ENCODE measurements at regions not wholly inside any gene's neighbourhood (a gene's known extent, or its start where the extent isn't known, plus 50 kb on each side); places are given as distances from the start of the nearest gene placed in this dataset.

DNA sequence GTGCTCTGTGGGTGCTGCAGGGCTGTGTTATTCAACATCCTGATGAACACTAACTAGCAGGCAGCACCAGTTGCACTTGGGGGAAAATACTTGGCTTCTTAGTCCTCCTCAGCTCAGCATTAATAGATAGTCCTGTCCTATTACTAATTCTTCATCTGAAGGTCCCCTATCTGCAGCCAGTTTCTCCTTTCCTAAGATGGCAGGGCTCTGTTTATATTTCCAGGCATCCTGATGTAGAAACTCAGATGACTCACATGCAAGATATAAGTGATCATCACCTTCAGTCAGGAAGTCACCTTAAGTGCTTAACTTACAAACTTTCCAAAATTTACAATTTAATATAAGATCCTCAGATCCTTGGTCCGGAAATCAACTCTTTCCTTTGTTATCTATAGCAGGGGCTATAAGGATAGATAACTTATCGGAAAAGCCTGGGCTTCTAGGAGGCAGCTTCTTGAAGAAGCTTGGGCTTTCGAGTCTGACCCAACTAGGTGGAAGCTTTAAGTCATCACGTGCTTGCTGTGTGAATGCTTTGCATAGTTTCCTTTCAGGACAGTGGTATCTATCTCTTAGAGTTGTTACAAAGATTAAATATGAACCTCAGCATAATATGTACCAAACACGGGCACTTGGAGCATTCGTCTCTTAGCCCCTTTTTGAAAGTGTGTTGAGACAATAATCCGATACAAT, 181.0 kb upstream of the GRIP1 start:
- TF ChIP-seq POLR2AphosphoS5 (IDR thresholded peaks at IDR 0.05; ENCODE audit: insufficient read depth, low read depth, low read length) (no peak), POLR2A (IDR thresholded peaks at IDR 0.05; ENCODE audit: low read depth, low read length) (no peak), EZH2 (IDR thresholded peaks at IDR 0.05; ENCODE audit: borderline replicate concordance, low read depth, low read length, severe bottlenecking) (no peak), GATA2 (IDR thresholded peaks at IDR 0.05; ENCODE audit: insufficient read depth, insufficient read length, low read depth, low read length) (no peak), MYC (IDR thresholded peaks at IDR 0.05; ENCODE audit: low read depth, low read length) (no peak), JUN (IDR thresholded peaks at IDR 0.05; ENCODE audit: borderline replicate concordance, insufficient read depth, insufficient read length, low read depth) (no peak), FOS (IDR thresholded peaks at IDR 0.05; ENCODE audit: borderline replicate concordance, insufficient read depth, low read length) (no peak)
- TF ChIP-seq, protein P1, sequence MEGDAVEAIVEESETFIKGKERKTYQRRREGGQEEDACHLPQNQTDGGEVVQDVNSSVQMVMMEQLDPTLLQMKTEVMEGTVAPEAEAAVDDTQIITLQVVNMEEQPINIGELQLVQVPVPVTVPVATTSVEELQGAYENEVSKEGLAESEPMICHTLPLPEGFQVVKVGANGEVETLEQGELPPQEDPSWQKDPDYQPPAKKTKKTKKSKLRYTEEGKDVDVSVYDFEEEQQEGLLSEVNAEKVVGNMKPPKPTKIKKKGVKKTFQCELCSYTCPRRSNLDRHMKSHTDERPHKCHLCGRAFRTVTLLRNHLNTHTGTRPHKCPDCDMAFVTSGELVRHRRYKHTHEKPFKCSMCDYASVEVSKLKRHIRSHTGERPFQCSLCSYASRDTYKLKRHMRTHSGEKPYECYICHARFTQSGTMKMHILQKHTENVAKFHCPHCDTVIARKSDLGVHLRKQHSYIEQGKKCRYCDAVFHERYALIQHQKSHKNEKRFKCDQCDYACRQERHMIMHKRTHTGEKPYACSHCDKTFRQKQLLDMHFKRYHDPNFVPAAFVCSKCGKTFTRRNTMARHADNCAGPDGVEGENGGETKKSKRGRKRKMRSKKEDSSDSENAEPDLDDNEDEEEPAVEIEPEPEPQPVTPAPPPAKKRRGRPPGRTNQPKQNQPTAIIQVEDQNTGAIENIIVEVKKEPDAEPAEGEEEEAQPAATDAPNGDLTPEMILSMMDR (IDR thresholded peaks at IDR 0.05; ENCODE audit: extremely low read depth in 1 of 2, insufficient read depth in 1 of 2, low read depth in 1 of 2, low read length in 2 of 2), result no peak
- TF ChIP-seq, protein P2, sequence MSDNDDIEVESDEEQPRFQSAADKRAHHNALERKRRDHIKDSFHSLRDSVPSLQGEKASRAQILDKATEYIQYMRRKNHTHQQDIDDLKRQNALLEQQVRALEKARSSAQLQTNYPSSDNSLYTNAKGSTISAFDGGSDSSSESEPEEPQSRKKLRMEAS (IDR thresholded peaks at IDR 0.05; ENCODE audit: insufficient read depth, insufficient read length), result no peak
